SK-N-SH treated with all-trans-retinoic acid at 6 μM for 48 hours (cell line): ENCODE measurements at regions not wholly inside any gene's neighbourhood (a gene's known extent, or its start where the extent isn't known, plus 50 kb on each side); places are given as distances from the start of the nearest gene placed in this dataset.

Experiments used
- ARNTL ChIP-seq: fragments of 450-650 bp; formaldehyde crosslinking; IDR thresholded peaks from 2 replicates; pipeline ENCODE4 v1.5.0; 2020; ENCODE audit warnings: low read depth, mild to moderate bottlenecking, moderate library complexity, borderline replicate concordance
- BACH2 ChIP-seq: fragments of 250-450 bp; sonication (Bioruptor Pico); IDR thresholded peaks from 2 replicates; pipeline ENCODE4 v1.9.0; 2021; ENCODE audit warnings: mild to moderate bottlenecking, borderline replicate concordance
- RARB ChIP-seq: fragments of 250-450 bp; sonication (Bioruptor Pico); IDR thresholded peaks from 2 replicates; pipeline ENCODE4 v1.8.0; 2021; ENCODE audit warnings: mild to moderate bottlenecking, moderate library complexity
- TSHZ2 ChIP-seq: fragments of 250-450 bp; sonication (Bioruptor Pico); IDR thresholded peaks from 2 replicates; pipeline ENCODE4 v1.5.0; 2020; ENCODE audit warnings: mild to moderate bottlenecking, moderate library complexity
- ZFP30 ChIP-seq: fragments of 450-650 bp; formaldehyde crosslinking; IDR thresholded peaks from 2 replicates; pipeline ENCODE4 v1.5.0; 2022; ENCODE audit warnings: mild to moderate bottlenecking, moderate library complexity

GRCh38 chr3:124202754-124203153 lies 210.8 kb upstream of the ROPN1 start:
- TF ChIP-seq BACH2 (CRISPR knock-in tag) (no peak), TSHZ2 (no peak), ARNTL (CRISPR knock-in tag) (no peak), ZFP30 (CRISPR knock-in tag) (no peak), RARB (no peak)
